ENCODE measurements at regions not wholly inside any gene's neighbourhood (a gene's known extent, or its start where the extent isn't known, plus 50 kb on each side); places are given as distances from the start of the nearest gene placed in this dataset.

GRCh38 chr15:87154761-87155160 is 1075.1 kb downstream of the AGBL1 start (continued):
- no peak for TF ChIP-seq NPAS2 (CRISPR knock-in tag; IDR thresholded peaks at IDR 0.05; ENCODE audit: borderline replicate concordance)

DNA sequence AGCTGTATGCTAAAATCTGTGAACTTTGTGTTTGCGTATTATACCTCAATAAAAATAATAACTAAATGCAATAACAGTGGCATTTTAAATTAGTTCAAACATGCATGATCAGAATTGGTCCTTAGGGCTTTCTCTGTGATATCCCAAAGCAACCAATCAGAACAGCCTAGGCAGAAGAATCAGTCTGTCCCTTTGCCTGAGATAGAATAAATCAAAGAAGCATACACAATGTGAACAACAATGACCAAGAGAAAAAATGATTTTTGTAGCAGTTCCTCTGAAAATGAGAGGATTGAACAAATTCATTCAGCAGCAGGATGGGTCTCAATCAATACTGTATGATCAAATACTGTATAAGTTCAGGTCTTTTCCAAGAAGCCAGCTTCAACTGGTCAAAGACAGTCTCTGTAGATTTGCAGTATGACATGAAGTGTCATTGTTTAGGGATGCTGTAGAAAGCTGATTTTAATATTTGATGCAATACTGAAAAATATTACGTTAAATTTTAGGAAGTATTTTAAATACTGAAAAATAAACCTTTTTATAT is 1071.6 kb downstream of the AGBL1 start:
- Histone ChIP-seq H3K9ac (ENCODE audit: insufficient read depth, low read depth, low read length) (no peak overlapping the region), H3K27me3 (ENCODE audit: control insufficient read depth in 1 of 2, insufficient read depth in 2 of 2, low read length in 2 of 2) (no peaks in the 10 kb centered on the region), H2AFZ (ENCODE audit: low read length) (no peak overlapping the region), H3K4me1 (ENCODE audit: insufficient read depth, low read length) (no peaks in the 10 kb centered on the region), H4K20me1 (ENCODE audit: insufficient read depth, low read length) (no peaks in the 10 kb centered on the region), H3K79me2 (ENCODE audit: insufficient read depth, low read length) (no peaks in the 10 kb centered on the region), H3K4me3 (replicated peaks in 1 of 3; ENCODE audit: insufficient read depth in 1 of 3, low read depth in 2 of 3, low read length in 3 of 3) (no peak overlapping the region), H3K9me3 (ENCODE audit: low read length) (peaks cover 89% of the 10 kb centered on the region), H3K36me3 (replicated peaks in 1 of 2; ENCODE audit: control insufficient read depth in 1 of 2, insufficient read depth in 2 of 2, low read length in 2 of 2) (no peaks in the 10 kb centered on the region), H3K27ac (ENCODE audit: extremely low read length, insufficient read depth, low read length) (no peak overlapping the region), H3K4me2 (ENCODE audit: low read depth, low read length) (no peak overlapping the region)
- BruUV-seq (replicated peaks) = no TSS peak
- FAIRE-seq = no peak
- ChIA-PET CTCF (ENCODE audit: low intra/inter-chr PET ratio, low total read pairs) (no interaction called here), POLR2A (no interaction called here)
- no peak for DNase-seq (ENCODE audit: low spot score)
- intact Hi-C loops (cut with micrococcal nuclease; ENCODE audit: unreplicated experiment) = loop anchor here (10.0 kb wide), 1 partner anchor 556 kb away; no protein-coding TSS in a partner anchor
- ATAC-seq = no peak
- in situ Hi-C loops (cut with HindIII; ENCODE audit: extremely low pct_ligation_motif_present, low pct_unique_long_range_greater_than_20kb) = no loop called here
- WGBS (ENCODE audit: low lambda C conversion rate) = 20% methylated on average over 2 of the region's 2 CpGs
- no peak for TF ChIP-seq NR1H2 (CRISPR knock-in tag; IDR thresholded peaks at IDR 0.05; ENCODE audit: borderline replicate concordance, low read depth)
- no peak for TF ChIP-seq ZNF33B (CRISPR knock-in tag; IDR thresholded peaks at IDR 0.05)
- no peak for TF ChIP-seq ZNF292 (CRISPR knock-in tag; IDR thresholded peaks at IDR 0.05; ENCODE audit: borderline replicate concordance, low read depth)
- TF ChIP-seq SOX13 (IDR thresholded peaks at IDR 0.05) = no peak
- no peak for TF ChIP-seq SOX13 (CRISPR knock-in tag; conservative IDR thresholded peaks at IDR 0.05 in 1 of 2, IDR thresholded peaks at IDR 0.05 in 1 of 2)
- TF ChIP-seq, protein P1, sequence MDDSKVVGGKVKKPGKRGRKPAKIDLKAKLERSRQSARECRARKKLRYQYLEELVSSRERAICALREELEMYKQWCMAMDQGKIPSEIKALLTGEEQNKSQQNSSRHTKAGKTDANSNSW (CRISPR knock-in tag; IDR thresholded peaks at IDR 0.05; ENCODE audit: borderline replicate concordance) = no peak
- no peak for TF ChIP-seq IKZF4 (CRISPR knock-in tag; IDR thresholded peaks at IDR 0.05; ENCODE audit: borderline replicate concordance, low read depth, not compliant biosample characterization)
- TF ChIP-seq, protein P2, sequence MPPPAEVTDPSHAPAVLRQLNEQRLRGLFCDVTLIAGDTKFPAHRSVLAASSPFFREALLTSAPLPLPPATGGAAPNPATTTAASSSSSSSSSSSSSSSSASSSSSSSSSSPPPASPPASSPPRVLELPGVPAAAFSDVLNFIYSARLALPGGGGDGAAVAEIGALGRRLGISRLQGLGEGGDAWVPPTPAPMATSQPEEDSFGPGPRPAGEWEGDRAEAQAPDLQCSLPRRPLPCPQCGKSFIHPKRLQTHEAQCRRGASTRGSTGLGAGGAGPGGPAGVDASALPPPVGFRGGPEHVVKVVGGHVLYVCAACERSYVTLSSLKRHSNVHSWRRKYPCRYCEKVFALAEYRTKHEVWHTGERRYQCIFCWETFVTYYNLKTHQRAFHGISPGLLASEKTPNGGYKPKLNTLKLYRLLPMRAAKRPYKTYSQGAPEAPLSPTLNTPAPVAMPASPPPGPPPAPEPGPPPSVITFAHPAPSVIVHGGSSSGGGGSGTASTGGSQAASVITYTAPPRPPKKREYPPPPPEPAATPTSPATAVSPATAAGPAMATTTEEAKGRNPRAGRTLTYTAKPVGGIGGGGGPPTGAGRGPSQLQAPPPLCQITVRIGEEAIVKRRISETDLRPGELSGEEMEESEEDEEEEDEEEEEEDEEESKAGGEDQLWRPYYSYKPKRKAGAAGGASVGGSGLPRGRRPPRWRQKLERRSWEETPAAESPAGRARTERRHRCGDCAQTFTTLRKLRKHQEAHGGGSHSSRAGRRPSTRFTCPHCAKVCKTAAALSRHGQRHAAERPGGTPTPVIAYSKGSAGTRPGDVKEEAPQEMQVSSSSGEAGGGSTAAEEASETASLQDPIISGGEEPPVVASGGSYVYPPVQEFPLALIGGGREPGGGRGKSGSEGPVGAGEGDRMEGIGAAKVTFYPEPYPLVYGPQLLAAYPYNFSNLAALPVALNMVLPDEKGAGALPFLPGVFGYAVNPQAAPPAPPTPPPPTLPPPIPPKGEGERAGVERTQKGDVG (CRISPR knock-in tag; IDR thresholded peaks at IDR 0.05; ENCODE audit: borderline replicate concordance) = no peak

Data from HepG2 (cell line).